Activated naive CD4-positive, alpha-beta T cell treated with anti-CD3 and anti-CD28 coated beads for 36 hours (primary cell): ENCODE measurements at regions not wholly inside any gene's neighbourhood (a gene's known extent, or its start where the extent isn't known, plus 50 kb on each side); places are given as distances from the start of the nearest gene placed in this dataset.
"Not testable (repeated sequence)": the region's sequence is repeated elsewhere in the genome, so short reads cannot be mapped to it uniquely, and the experiment has no call there.

ENCODE experiments used
- CTCF ChIA-PET: fragments of 350-600 bp; sonication (Branson Sonifier 250); formaldehyde crosslinking; loops from one replicate; lab custom pipeline; 2021; ENCODE audit warnings: antibody characterized with exemption; lab: Charles Lee
- DNase-seq: peaks from one replicate; pipeline ENCODE4 v3.0.0-alpha.2; 2020
- H3K27ac Mint-ChIP-seq: one replicate; pipeline ENCODE4 v1.8.0; 2021; ENCODE audit warnings: mild to moderate bottlenecking, mixed read lengths
- H3K27me3 Mint-ChIP-seq: one replicate; pipeline ENCODE4 v1.8.0; 2021; ENCODE audit warnings: low read depth, mixed read lengths
- H3K36me3 Mint-ChIP-seq: one replicate; pipeline ENCODE4 v1.8.0; 2021; ENCODE audit warnings: low read depth, mixed read lengths
- H3K4me1 Mint-ChIP-seq: one replicate; pipeline ENCODE4 v1.8.0; 2021; ENCODE audit warnings: low read depth, mixed read lengths
- H3K4me3 Mint-ChIP-seq: one replicate; pipeline ENCODE4 v1.8.0; 2021; ENCODE audit warnings: mild to moderate bottlenecking, moderate library complexity, mixed read lengths
- H3K9me3 Mint-ChIP-seq: one replicate; pipeline ENCODE4 v1.8.0; 2021; ENCODE audit warnings: mixed read lengths
- intact Hi-C: fragments of 100-400 bp; cut with micrococcal nuclease; formaldehyde crosslinking; loops from one replicate; pipeline ENCODE4 v1.15.1; 2023

DNA sequence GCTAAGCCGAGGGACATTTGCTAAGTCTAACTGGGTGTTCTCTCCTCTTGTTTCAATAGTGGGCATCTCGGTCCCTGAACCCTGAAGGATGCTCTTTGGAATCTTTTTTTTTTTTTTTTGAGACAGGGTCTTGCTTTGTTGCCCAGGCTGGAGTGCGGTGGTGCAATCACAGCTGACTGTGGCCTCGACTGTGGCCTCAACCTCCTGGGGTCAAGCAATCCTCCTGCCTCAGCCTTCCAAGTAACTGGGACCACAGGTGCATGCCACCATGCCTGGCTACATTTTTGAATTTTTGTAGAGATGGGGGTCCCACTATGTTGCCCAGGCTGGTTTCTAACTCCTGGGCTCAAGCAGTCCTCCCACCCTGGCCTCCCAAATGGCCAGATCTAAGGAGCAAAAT lies 119.0 kb upstream of the SDK1 start:
- intact Hi-C loops, H3K36me3 Mint-ChIP-seq, H3K27ac Mint-ChIP-seq, CTCF ChIA-PET, H3K9me3 Mint-ChIP-seq, H3K4me1 Mint-ChIP-seq, H3K4me3 Mint-ChIP-seq, H3K27me3 Mint-ChIP-seq, DNase-seq: not testable (repeated sequence)

DNA sequence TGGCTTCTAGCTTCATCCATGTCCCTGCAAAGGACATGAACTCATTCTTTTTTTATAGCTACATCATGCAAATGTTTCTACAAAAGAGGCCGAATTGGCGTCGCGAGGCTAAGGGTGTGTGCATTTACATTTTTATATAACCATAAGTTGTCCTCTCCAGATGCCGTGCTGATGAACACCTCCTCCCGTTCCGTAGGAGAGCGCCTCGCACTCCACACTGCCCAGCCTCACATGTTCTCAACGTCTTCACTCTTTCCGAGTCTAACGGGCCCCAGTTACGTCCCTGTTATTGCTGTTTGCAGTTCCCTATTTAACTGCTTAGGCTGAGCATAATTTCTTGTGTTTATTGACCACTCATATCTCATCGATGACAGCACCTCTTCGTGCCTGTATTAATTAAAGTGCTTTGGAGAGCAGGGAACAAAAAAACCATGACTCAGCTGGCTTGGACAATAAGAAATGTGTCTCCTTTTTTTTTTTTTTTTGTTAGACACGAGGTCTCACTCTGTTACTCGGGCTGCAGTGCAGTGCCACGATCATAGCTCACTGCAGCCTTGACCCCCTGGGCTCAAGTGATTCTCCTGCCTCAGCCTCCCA lies 113.5 kb upstream of the SDK1 start:
- intact Hi-C loops = no loop called here
- no peaks in the 10 kb centered on the region for H3K4me1 Mint-ChIP-seq
- H3K36me3 Mint-ChIP-seq = no peaks in the 10 kb centered on the region
- no peak for DNase-seq
- no peak overlapping the region for H3K4me3 Mint-ChIP-seq
- CTCF ChIA-PET = no interaction called here
- no peak overlapping the region for H3K27ac Mint-ChIP-seq
- H3K27me3 Mint-ChIP-seq = no peaks in the 10 kb centered on the region
- H3K9me3 Mint-ChIP-seq = peaks cover 1% of the 10 kb centered on the region

DNA sequence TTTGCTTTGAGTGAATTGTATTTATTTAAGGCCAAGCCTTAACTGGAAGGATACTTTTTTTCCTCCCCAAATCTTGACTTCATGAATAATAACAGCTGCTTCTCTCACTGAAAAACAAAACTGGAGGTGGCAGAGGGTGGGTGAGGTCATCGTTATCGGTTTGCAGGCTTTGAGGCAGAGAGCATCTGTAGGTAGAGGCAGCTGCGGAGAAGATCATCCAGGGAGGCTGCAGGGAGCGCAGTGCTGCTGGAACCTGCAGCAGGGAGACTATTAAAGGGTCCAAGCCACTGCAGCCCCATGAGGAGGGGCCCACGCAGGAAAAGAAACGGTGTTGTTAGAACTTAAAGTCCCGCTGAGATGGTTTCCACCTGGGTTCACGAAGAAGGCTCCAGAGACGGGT lies 112.1 kb upstream of the SDK1 start:
- Mint-ChIP-seq H3K9me3 (no peaks in the 10 kb centered on the region), H3K27me3 (no peaks in the 10 kb centered on the region), H3K4me1 (no peaks in the 10 kb centered on the region), H3K4me3 (no peak overlapping the region), H3K27ac (no peak overlapping the region), H3K36me3 (no peaks in the 10 kb centered on the region)
- CTCF ChIA-PET = no interaction called here
- no peak for DNase-seq
- intact Hi-C loops = no loop called here

DNA sequence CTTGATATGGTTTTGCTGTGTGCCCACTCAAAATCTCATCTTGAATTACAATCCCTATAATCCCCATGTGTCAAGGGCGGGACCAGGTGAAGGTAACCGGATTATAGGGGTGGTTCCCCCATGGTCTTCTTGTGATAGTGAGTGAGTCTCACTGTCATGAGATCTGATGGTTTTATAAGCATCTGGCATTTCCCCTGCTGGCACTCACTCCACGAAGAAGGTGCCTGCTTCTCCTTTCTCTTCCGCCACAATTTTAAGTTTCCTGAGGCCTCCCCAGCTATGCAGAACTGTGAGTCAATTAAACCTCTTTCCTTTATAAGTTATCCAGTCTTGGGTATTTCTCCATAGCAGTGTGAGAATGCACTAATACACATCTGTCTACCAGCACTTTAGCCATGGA lies 109.5 kb upstream of the SDK1 start:
- Mint-ChIP-seq H3K36me3 (no peaks in the 10 kb centered on the region), H3K27ac (no peak overlapping the region), H3K27me3 (peaks cover 2% of the 10 kb centered on the region), H3K9me3 (peaks cover 5% of the 10 kb centered on the region), H3K4me3 (no peak overlapping the region), H3K4me1 (no peaks in the 10 kb centered on the region)
- no peak for DNase-seq
- CTCF ChIA-PET = no interaction called here
- intact Hi-C loops = no loop called here

DNA sequence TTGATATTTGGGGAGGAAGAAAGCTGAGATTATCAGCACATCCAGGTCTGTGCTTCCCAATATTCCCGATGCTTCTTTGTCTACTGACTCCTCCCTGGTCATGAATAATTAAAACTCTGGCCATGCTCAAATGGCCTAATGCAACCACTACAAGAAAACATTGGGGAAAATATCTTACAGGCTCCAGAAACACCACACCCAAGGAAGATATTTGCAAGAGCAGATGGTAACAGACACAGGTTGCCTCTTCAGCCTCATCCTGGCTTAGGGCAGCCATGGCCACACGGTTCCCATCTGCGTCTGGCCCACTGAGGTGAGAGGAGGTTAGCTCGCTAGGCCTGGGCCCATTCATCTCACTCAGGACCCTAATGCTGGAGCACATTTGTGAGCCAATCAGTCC lies 108.4 kb upstream of the SDK1 start:
- H3K9me3 Mint-ChIP-seq = peaks cover 5% of the 10 kb centered on the region
- DNase-seq = no peak
- intact Hi-C loops = no loop called here
- CTCF ChIA-PET = no interaction called here
- H3K4me3 Mint-ChIP-seq = no peak overlapping the region
- no peaks in the 10 kb centered on the region for H3K36me3 Mint-ChIP-seq
- H3K27me3 Mint-ChIP-seq = peaks cover 4% of the 10 kb centered on the region
- H3K27ac Mint-ChIP-seq = no peak overlapping the region
- H3K4me1 Mint-ChIP-seq = no peaks in the 10 kb centered on the region

DNA sequence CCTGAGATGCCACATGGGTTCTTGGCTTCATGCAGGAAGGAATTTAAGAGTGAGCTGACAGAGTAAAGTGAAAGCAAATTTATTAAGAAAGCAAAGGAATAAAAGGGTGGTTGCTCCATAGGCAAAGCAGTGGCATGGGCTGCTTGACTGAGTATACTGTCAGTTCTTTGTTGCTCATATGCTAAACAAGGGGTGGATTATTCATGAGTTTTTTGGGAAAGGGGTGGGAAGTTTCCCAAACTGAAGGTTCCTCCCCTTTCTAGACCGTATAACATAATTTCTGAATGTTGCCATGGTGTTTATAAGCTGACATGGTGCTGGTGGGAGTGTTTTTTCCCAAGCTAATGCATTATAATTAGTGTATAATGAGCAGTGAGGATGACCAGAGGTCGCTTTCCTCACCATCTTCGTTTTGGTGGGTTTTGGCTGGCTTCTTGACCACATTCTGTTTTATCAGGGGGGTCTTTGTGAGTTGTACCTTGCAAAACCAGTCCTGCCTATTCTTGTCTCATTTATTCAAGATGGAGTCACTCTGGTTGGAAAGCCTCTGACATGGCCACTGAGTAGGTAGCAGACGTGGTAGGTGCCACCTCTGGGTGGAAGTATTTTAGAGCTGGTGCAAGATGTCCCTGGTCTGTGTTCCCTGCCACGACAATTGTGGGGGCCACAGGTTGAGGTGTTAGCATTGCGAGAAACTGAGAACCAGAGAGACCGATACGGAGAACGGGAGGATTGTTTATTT lies 107.5 kb upstream of the SDK1 start:
- Mint-ChIP-seq H3K36me3 (no peaks in the 10 kb centered on the region), H3K27ac (no peak overlapping the region), H3K4me1 (no peaks in the 10 kb centered on the region), H3K27me3 (peaks cover 4% of the 10 kb centered on the region), H3K9me3 (peaks cover 8% of the 10 kb centered on the region), H3K4me3 (no peak overlapping the region)
- intact Hi-C loops = no loop called here
- CTCF ChIA-PET = no interaction called here
- DNase-seq = no peak

GRCh38 chr7:3194501-3195141 lies 106.4 kb upstream of the SDK1 start:
- H3K36me3 Mint-ChIP-seq = no peaks in the 10 kb centered on the region
- CTCF ChIA-PET = interaction anchor here (0.5 to 0.7 kb wide), 3 partner anchors 10 to 330 kb away, joined by 3 read pairs; no protein-coding TSS in a partner anchor
- no peaks in the 10 kb centered on the region for H3K4me1 Mint-ChIP-seq
- peak; percentile 7 for DNase-seq
- H3K27ac Mint-ChIP-seq = no peak overlapping the region
- intact Hi-C loops = no loop called here
- H3K27me3 Mint-ChIP-seq = peaks cover 4% of the 10 kb centered on the region
- H3K4me3 Mint-ChIP-seq = no peak overlapping the region
- H3K9me3 Mint-ChIP-seq = peaks cover 12% of the 10 kb centered on the region

GRCh38 chr7:3195160-3195559 lies 105.9 kb upstream of the SDK1 start:
- peaks cover 4% of the 10 kb centered on the region for H3K27me3 Mint-ChIP-seq
- H3K4me3 Mint-ChIP-seq = no peak overlapping the region
- H3K9me3 Mint-ChIP-seq = peaks cover 13% of the 10 kb centered on the region
- intact Hi-C loops = no loop called here
- no peak overlapping the region for H3K27ac Mint-ChIP-seq
- CTCF ChIA-PET = interaction anchor here (0.5 to 0.7 kb wide), 3 partner anchors 11 to 330 kb away, joined by 3 read pairs; no protein-coding TSS in a partner anchor
- DNase-seq = no peak
- H3K36me3 Mint-ChIP-seq = no peaks in the 10 kb centered on the region
- no peaks in the 10 kb centered on the region for H3K4me1 Mint-ChIP-seq

DNA sequence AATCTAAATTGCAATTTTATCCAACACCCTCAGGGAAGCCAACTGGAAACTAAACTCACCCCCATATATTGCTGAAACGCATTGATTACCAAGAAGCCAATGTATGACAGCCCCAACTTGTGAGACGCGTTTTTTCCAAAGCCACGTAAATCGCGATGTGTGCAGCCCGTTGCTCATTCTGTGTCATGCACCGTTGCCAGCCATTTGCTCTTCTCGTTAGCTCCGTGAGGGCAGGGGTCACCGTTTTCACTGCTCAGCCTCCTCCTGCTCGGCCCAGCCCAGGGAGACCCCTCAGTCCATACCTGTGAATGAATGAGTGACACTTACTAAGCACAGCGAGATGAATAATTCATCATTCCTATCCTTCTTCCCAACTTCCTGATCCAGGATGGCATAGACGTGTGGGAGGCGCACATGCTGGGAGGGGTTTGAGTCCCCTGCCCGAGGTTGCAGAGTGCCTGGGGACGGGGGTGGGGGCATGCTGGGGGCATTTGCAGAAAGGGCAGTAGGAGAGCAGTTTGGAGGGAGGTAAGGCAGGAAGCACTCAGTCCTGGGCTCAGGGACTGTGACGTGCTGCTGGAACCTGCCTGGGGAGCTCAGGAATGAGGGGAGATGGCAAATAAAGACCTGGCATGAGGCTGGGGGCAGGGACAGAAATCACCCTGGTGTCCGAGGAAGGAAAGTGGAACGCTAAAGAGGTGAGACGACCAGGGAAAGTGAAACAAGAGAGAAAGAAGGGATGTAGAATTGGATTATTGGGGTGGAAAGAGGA lies 104.2 kb upstream of the SDK1 start:
- intact Hi-C loops = no loop called here
- Mint-ChIP-seq H3K36me3 (no peaks in the 10 kb centered on the region), H3K27ac (no peak overlapping the region), H3K4me1 (no peaks in the 10 kb centered on the region), H3K27me3 (peaks cover 4% of the 10 kb centered on the region), H3K9me3 (peaks cover 13% of the 10 kb centered on the region), H3K4me3 (no peak overlapping the region)
- DNase-seq = no peak
- CTCF ChIA-PET = no interaction called here

- H3K36me3 Mint-ChIP-seq = no peaks in the 10 kb centered on the region
- peaks cover 13% of the 10 kb centered on the region for H3K9me3 Mint-ChIP-seq
- H3K4me1 Mint-ChIP-seq = no peaks in the 10 kb centered on the region
- no peak overlapping the region for H3K27ac Mint-ChIP-seq
- intact Hi-C loops = no loop called here
- no peak for DNase-seq
- no peak overlapping the region for H3K4me3 Mint-ChIP-seq
- CTCF ChIA-PET = no interaction called here
- peaks cover 4% of the 10 kb centered on the region for H3K27me3 Mint-ChIP-seq
Observed at GRCh38 chr7:3197567-3198213, 103.4 kb upstream of the SDK1 start.

GRCh38 chr7:3198316-3198715 lies 102.7 kb upstream of the SDK1 start:
- peaks cover 4% of the 10 kb centered on the region for H3K27me3 Mint-ChIP-seq
- H3K9me3 Mint-ChIP-seq = peaks cover 13% of the 10 kb centered on the region
- CTCF ChIA-PET = interaction anchor here (0.9 kb wide), 1 partner anchor 35 kb away, joined by 3 read pairs; no protein-coding TSS in a partner anchor
- no peaks in the 10 kb centered on the region for H3K4me1 Mint-ChIP-seq
- H3K36me3 Mint-ChIP-seq = no peaks in the 10 kb centered on the region
- no peak for DNase-seq
- H3K4me3 Mint-ChIP-seq = no peak overlapping the region
- H3K27ac Mint-ChIP-seq = no peak overlapping the region
- intact Hi-C loops = no loop called here

- CTCF ChIA-PET = interaction anchor here (0.6 to 1.0 kb wide), 2 partner anchors 57 to 190 kb away, joined by 3 to 4 read pairs; no protein-coding TSS in a partner anchor
- Mint-ChIP-seq H3K27me3 (peaks cover 2% of the 10 kb centered on the region), H3K4me1 (no peaks in the 10 kb centered on the region), H3K4me3 (no peak overlapping the region), H3K36me3 (no peaks in the 10 kb centered on the region), H3K27ac (no peak overlapping the region), H3K9me3 (peaks cover 8% of the 10 kb centered on the region)
- DNase-seq = peak; percentile 57
- intact Hi-C loops = no loop called here
Observed at GRCh38 chr7:3200504-3200903, 100.5 kb upstream of the SDK1 start.
